ENCODE measurements at regions not wholly inside any gene's neighbourhood (a gene's known extent, or its start where the extent isn't known, plus 50 kb on each side); places are given as distances from the start of the nearest gene placed in this dataset.

GRCh38 chr1:203559523-203559922 is 65.6 kb downstream of the OPTC start:
- TF ChIP-seq EZH2phosphoT487 (IDR thresholded peaks at IDR 0.05; ENCODE audit: insufficient read depth, low read depth) (no peak), EZH2 (IDR thresholded peaks at IDR 0.05; ENCODE audit: insufficient read depth, poor library complexity, severe bottlenecking) (no peak)

All from GM23248 (cell line).